B cell (primary cell): ENCODE measurements at regions not wholly inside any gene's neighbourhood (a gene's known extent, or its start where the extent isn't known, plus 50 kb on each side); places are given as distances from the start of the nearest gene placed in this dataset.

Experiments
- ATAC-seq: fragments of 200-7000 bp; cut with Tn5 transposase; one replicate; pipeline ENCODE4 v1.10.0; 2021; ENCODE audit warnings: low read depth, mild to moderate bottlenecking, moderate number of reproducible peaks, moderate library complexity
- CTCF ChIA-PET: fragments of 350-600 bp; sonication (Branson Sonifier 250); formaldehyde crosslinking; loops from one replicate; lab custom pipeline; 2021; ENCODE audit warnings: antibody characterized with exemption, inconsistent platforms; lab: Charles Lee
- POLR2A ChIA-PET: fragments of 350-600 bp; sonication (Branson Sonifier 250); formaldehyde crosslinking; loops from one replicate; lab custom pipeline; 2021; ENCODE audit warnings: antibody characterized with exemption; lab: Charles Lee
- DNase-seq: peaks from one replicate; pipeline ENCODE4 v3.0.0; 2013
- H2AFZ ChIP-seq: 2 replicates; pipeline ENCODE4 v1.6.1; 2012; ENCODE audit warnings: mild to moderate bottlenecking, low read depth, low read length; ENCODE audit not compliant: insufficient read depth, poor library complexity, severe bottlenecking
- H3K27ac ChIP-seq, 2 donors: 1 replicate in 1 of 2; 2 replicates in 1 of 2; pipeline ENCODE4 v1.5.1; 2012 to 2013; ENCODE audit warnings: low read length in 2 of 2, mild to moderate bottlenecking in 2 of 2, moderate library complexity in 1 of 2
- H3K27me3 ChIP-seq, 4 experiments: fragments of 200-600 bp in 1 of 4; sonication (generic) in 1 of 4; replicated peaks in 1 of 4; 1 replicate in 2 of 4; 2 replicates in 2 of 4; pipeline versions ENCODE4 v1.6.1 to v1.7.0; 2013 to 2016; ENCODE audit warnings: low read length in 3 of 4, mild to moderate bottlenecking in 2 of 4, mixed read lengths in 1 of 4, moderate library complexity in 1 of 4; ENCODE audit not compliant: insufficient read depth in 4 of 4, control insufficient read depth in 3 of 4; ENCODE audit errors: control extremely low read depth in 1 of 4
- H3K36me3 ChIP-seq, 2 experiments: replicated peaks in 1 of 2; 1 replicate in 1 of 2; 2 replicates in 1 of 2; pipeline versions ENCODE4 v1.6.1 to v1.7.1; 2013; ENCODE audit warnings: low read length in 1 of 2; ENCODE audit not compliant: insufficient read depth in 2 of 2, control insufficient read depth in 1 of 2; ENCODE audit errors: control extremely low read depth in 1 of 2, extremely low read depth in 1 of 2
- H3K4me1 ChIP-seq, 2 donors: fragments of 200-600 bp in 1 of 2; sonication (generic) in 1 of 2; 1 replicate in 1 of 2; 2 replicates in 1 of 2; pipeline versions ENCODE4 v1.5.1 to v1.6.1; 2013 to 2017; ENCODE audit warnings: low read length in 2 of 2; ENCODE audit not compliant: control insufficient read depth in 2 of 2, insufficient read depth in 2 of 2
- H3K4me2 ChIP-seq: replicated peaks from 2 replicates; pipeline ENCODE3; 2012; ENCODE audit warnings: mild to moderate bottlenecking, low read depth, low read length; ENCODE audit not compliant: poor library complexity, severe bottlenecking
- H3K4me3 ChIP-seq, 5 experiments: fragments of 200-600 bp in 1 of 5; sonication (generic) in 1 of 5; 1 replicate in 3 of 5; 2 replicates in 2 of 5; pipeline versions ENCODE4 v1.5.1 to v1.7.0; 2011 to 2016; ENCODE audit warnings: low read length in 4 of 5, mild to moderate bottlenecking in 4 of 5, low read depth in 2 of 5, control low read depth in 1 of 5, moderate library complexity in 1 of 5; ENCODE audit not compliant: insufficient read depth in 1 of 5; ENCODE audit errors: control extremely low read depth in 1 of 5, extremely low read depth in 1 of 5
- H3K79me2 ChIP-seq: fragments of 200-600 bp; sonication (generic); one replicate; pipeline ENCODE4 v1.6.0; 2016; ENCODE audit warnings: low read length; ENCODE audit not compliant: control insufficient read depth, insufficient read depth
- H3K9ac ChIP-seq: fragments of 200-600 bp; sonication (generic); 2 replicates; pipeline ENCODE4 v1.6.1; 2017; ENCODE audit warnings: mild to moderate bottlenecking, low read length, moderate library complexity
- H3K9me3 ChIP-seq, 3 donors: one replicate each; pipeline versions ENCODE4 v1.6.1 to v1.7.1; 2013; ENCODE audit warnings: low read length in 2 of 3; ENCODE audit not compliant: control insufficient read depth in 2 of 3, insufficient read depth in 1 of 3; ENCODE audit errors: control extremely low read depth in 1 of 3
- H4K20me1 ChIP-seq: 2 replicates; pipeline ENCODE4 v1.6.0; 2012; ENCODE audit warnings: mild to moderate bottlenecking, low read length; ENCODE audit not compliant: insufficient read depth, control insufficient read depth, poor library complexity, severe bottlenecking
- H3K27ac Mint-ChIP-seq: one replicate; pipeline ENCODE4 v1.8.0; 2021; ENCODE audit warnings: mixed read lengths
- H3K27me3 Mint-ChIP-seq: one replicate; pipeline ENCODE4 v1.8.0; 2021; ENCODE audit warnings: mixed read lengths
- H3K4me1 Mint-ChIP-seq: one replicate; pipeline ENCODE4 v1.8.0; 2021; ENCODE audit warnings: mixed read lengths
- H3K4me3 Mint-ChIP-seq: one replicate; pipeline ENCODE4 v1.8.0; 2021; ENCODE audit warnings: mixed read lengths
- H3K9me3 Mint-ChIP-seq: one replicate; pipeline ENCODE4 v1.8.0; 2022; ENCODE audit warnings: mixed read lengths; ENCODE audit not compliant: insufficient read depth
- EZH2 ChIP-seq: IDR thresholded peaks from 2 replicates; pipeline ENCODE4 v1.6.1; 2012; ENCODE audit warnings: borderline replicate concordance, low read depth, mild to moderate bottlenecking, moderate library complexity, low read length; ENCODE audit not compliant: insufficient read depth, poor library complexity, severe bottlenecking
- WGBS: methylation state at CpG from one replicate; pipeline ENCODE4 v1.1.5; 2013; ENCODE audit warnings: missing lambda C conversion rate; ENCODE audit not compliant: insufficient coverage; 5-methylcytosine and 5-hydroxymethylcytosine counted together
- intact Hi-C: fragments of 100-400 bp; cut with micrococcal nuclease; formaldehyde crosslinking; loops from one replicate; pipeline ENCODE4 v1.10.0; 2022
- TF ChIP-seq, protein P1 (sequence below): fragments of 200-600 bp; IDR thresholded peaks from one replicate; pipeline ENCODE4 v1.8.0; 2022; ENCODE audit warnings: antibody characterized with exemption, mild to moderate bottlenecking

GRCh38 chr12:25838007-25838406 is 120.5 kb upstream of the RASSF8 start:
- DNase-seq (no peak), ATAC-seq (no peak)
- Histone ChIP-seq H3K9me3 (no peaks in the 10 kb centered on the region), H4K20me1 (no peaks in the 10 kb centered on the region), H3K4me3 (no peak overlapping the region), H3K27ac (no peak overlapping the region), H3K9ac (no peak overlapping the region), H3K4me2 (no peak overlapping the region), H3K4me1 (no peaks in the 10 kb centered on the region), H3K36me3 (no peaks in the 10 kb centered on the region), H3K79me2 (no peaks in the 10 kb centered on the region), H2AFZ (no peak overlapping the region), H3K27me3 (no peaks in the 10 kb centered on the region)
- no peak overlapping the region for H3K27ac Mint-ChIP-seq
- H3K4me1 Mint-ChIP-seq: no peaks in the 10 kb centered on the region
- no peak overlapping the region for H3K4me3 Mint-ChIP-seq
- WGBS: 100% methylated on average over 1 of the region's 3 CpGs
- ChIA-PET POLR2A (no interaction called here), CTCF (no interaction called here)
- no peak for TF ChIP-seq EZH2
- TF ChIP-seq, protein P1, sequence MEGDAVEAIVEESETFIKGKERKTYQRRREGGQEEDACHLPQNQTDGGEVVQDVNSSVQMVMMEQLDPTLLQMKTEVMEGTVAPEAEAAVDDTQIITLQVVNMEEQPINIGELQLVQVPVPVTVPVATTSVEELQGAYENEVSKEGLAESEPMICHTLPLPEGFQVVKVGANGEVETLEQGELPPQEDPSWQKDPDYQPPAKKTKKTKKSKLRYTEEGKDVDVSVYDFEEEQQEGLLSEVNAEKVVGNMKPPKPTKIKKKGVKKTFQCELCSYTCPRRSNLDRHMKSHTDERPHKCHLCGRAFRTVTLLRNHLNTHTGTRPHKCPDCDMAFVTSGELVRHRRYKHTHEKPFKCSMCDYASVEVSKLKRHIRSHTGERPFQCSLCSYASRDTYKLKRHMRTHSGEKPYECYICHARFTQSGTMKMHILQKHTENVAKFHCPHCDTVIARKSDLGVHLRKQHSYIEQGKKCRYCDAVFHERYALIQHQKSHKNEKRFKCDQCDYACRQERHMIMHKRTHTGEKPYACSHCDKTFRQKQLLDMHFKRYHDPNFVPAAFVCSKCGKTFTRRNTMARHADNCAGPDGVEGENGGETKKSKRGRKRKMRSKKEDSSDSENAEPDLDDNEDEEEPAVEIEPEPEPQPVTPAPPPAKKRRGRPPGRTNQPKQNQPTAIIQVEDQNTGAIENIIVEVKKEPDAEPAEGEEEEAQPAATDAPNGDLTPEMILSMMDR: no peak
- intact Hi-C loops: no loop called here
- peaks cover 8% of the 10 kb centered on the region for H3K27me3 Mint-ChIP-seq
- no peaks in the 10 kb centered on the region for H3K9me3 Mint-ChIP-seq

- TF ChIP-seq, protein P1: no peak
- TF ChIP-seq EZH2: no peak
- Histone ChIP-seq H3K4me3 (no peak overlapping the region), H3K36me3 (no peaks in the 10 kb centered on the region), H3K27ac (no peak overlapping the region), H2AFZ (no peak overlapping the region), H3K4me1 (no peaks in the 10 kb centered on the region), H3K27me3 (no peaks in the 10 kb centered on the region), H3K9ac (no peak overlapping the region), H3K9me3 (no peaks in the 10 kb centered on the region), H3K79me2 (no peaks in the 10 kb centered on the region), H4K20me1 (no peaks in the 10 kb centered on the region), H3K4me2 (no peak overlapping the region)
- WGBS: no CpG with 5 or more reads among the region's 2 CpGs
- intact Hi-C loops: no loop called here
- Mint-ChIP-seq H3K27me3 (peaks cover 8% of the 10 kb centered on the region), H3K27ac (no peak overlapping the region), H3K9me3 (no peaks in the 10 kb centered on the region), H3K4me1 (no peaks in the 10 kb centered on the region), H3K4me3 (no peak overlapping the region)
- ChIA-PET POLR2A (no interaction called here), CTCF (no interaction called here)
- no peak for DNase-seq
- ATAC-seq: no peak
These were observed 119.0 kb upstream of the RASSF8 start for GRCh38 chr12:25839470-25839869.
